UCSD-AML1 (cell line): ENCODE measurements at regions not wholly inside any gene's neighbourhood (a gene's known extent, or its start where the extent isn't known, plus 50 kb on each side); places are given as distances from the start of the nearest gene placed in this dataset.

ENCODE experiments used
- DNase-seq: peaks from one replicate; lab custom pipeline; 2025; ENCODE audit not compliant: unreplicated experiment; lab: John Stamatoyannopoulos, UW

- no peak for DNase-seq
Measured at GRCh38 chr2:67272195-67272594, 124.9 kb upstream of the ETAA1 start.

GRCh38 chr2:67277450-67277849 lies 119.7 kb upstream of the ETAA1 start:
- no peak for DNase-seq

GRCh38 chr2:67281101-67281500 lies 116.0 kb upstream of the ETAA1 start:
- no peak for DNase-seq

GRCh38 chr2:67283641-67284040 lies 113.5 kb upstream of the ETAA1 start:
- DNase-seq, result no peak

GRCh38 chr2:67286981-67287759 lies 110.0 kb upstream of the ETAA1 start:
- no peak for DNase-seq

GRCh38 chr2:67289271-67289670 lies 107.9 kb upstream of the ETAA1 start:
- no peak for DNase-seq

GRCh38 chr2:67289921-67290371 lies 107.2 kb upstream of the ETAA1 start:
- no peak for DNase-seq

- DNase-seq, result no peak
Measured at GRCh38 chr2:67290451-67291290, 106.5 kb upstream of the ETAA1 start.

- no peak for DNase-seq
Measured at GRCh38 chr2:67294218-67294617, 102.9 kb upstream of the ETAA1 start.

- no peak for DNase-seq
Measured at GRCh38 chr2:67295406-67295805, 101.7 kb upstream of the ETAA1 start.

- no peak for DNase-seq
Measured at GRCh38 chr2:67295851-67296250, 101.3 kb upstream of the ETAA1 start.

GRCh38 chr2:67304300-67304890 lies 92.7 kb upstream of the ETAA1 start:
- no peak for DNase-seq

- no peak for DNase-seq
Measured at GRCh38 chr2:67309281-67309680, 87.9 kb upstream of the ETAA1 start.

- no peak for DNase-seq
Measured at GRCh38 chr2:67311536-67311935, 85.6 kb upstream of the ETAA1 start.

- no peak for DNase-seq
Measured at GRCh38 chr2:67312871-67313270, 84.3 kb upstream of the ETAA1 start.

- no peak for DNase-seq
Measured at GRCh38 chr2:67313536-67313935, 83.6 kb upstream of the ETAA1 start.

GRCh38 chr2:67318031-67318430 lies 79.1 kb upstream of the ETAA1 start:
- DNase-seq, result no peak

GRCh38 chr2:67318563-67318962 lies 78.6 kb upstream of the ETAA1 start:
- no peak for DNase-seq

GRCh38 chr2:67318993-67319481 lies 78.1 kb upstream of the ETAA1 start:
- DNase-seq, result no peak

GRCh38 chr2:67320861-67321587 lies 76.1 kb upstream of the ETAA1 start:
- DNase-seq, result no peak

GRCh38 chr2:67321588-67321903 lies 75.6 kb upstream of the ETAA1 start:
- DNase-seq, result no peak
